GM21723 (cell line): ENCODE measurements at regions not wholly inside any gene's neighbourhood (a gene's known extent, or its start where the extent isn't known, plus 50 kb on each side); places are given as distances from the start of the nearest gene placed in this dataset.
"Not testable (repeated sequence)": the region's sequence is repeated elsewhere in the genome, so short reads cannot be mapped to it uniquely, and the experiment has no call there.

ENCODE experiments used
- ATAC-seq: cut with Tn5 transposase; IDR thresholded peaks from one replicate; pipeline ENCODE4 v1.9.1; 2021; ENCODE audit warnings: mild to moderate bottlenecking, moderate library complexity; ENCODE audit not compliant: unreplicated experiment

GRCh38 chr1:191453487-191453886, 704.8 kb upstream of the RGS18 start:
- no peak for ATAC-seq

GRCh38 chr1:191457889-191458288, 700.4 kb upstream of the RGS18 start:
- ATAC-seq, result no peak

GRCh38 chr1:191460234-191460633, 698.0 kb upstream of the RGS18 start:
- ATAC-seq, result no peak

GRCh38 chr1:191483988-191484387, 674.3 kb upstream of the RGS18 start:
- no peak for ATAC-seq

- ATAC-seq, result no peak
Observed at GRCh38 chr1:191490303-191490702, 668.0 kb upstream of the RGS18 start.

GRCh38 chr1:191495040-191495439, 663.2 kb upstream of the RGS18 start:
- ATAC-seq, result no peak

GRCh38 chr1:191498318-191498717, 659.9 kb upstream of the RGS18 start:
- ATAC-seq, result no peak

GRCh38 chr1:191498825-191499224, 659.4 kb upstream of the RGS18 start:
- no peak for ATAC-seq

GRCh38 chr1:191504999-191505398, 653.3 kb upstream of the RGS18 start:
- no peak for ATAC-seq

GRCh38 chr1:191508239-191508638, 650.0 kb upstream of the RGS18 start:
- no peak for ATAC-seq

- ATAC-seq, result not testable (repeated sequence)
Observed at GRCh38 chr1:191511480-191511879, 646.8 kb upstream of the RGS18 start.

GRCh38 chr1:191517826-191518225, 640.4 kb upstream of the RGS18 start:
- no peak for ATAC-seq

- no peak for ATAC-seq
Observed at GRCh38 chr1:191519519-191519918, 638.7 kb upstream of the RGS18 start.

- ATAC-seq, result no peak
Observed at GRCh38 chr1:191520345-191520744, 637.9 kb upstream of the RGS18 start.

- ATAC-seq, result not testable (repeated sequence)
Observed at GRCh38 chr1:191525944-191526343, 632.3 kb upstream of the RGS18 start.

GRCh38 chr1:191528275-191528674, 630.0 kb upstream of the RGS18 start:
- no peak for ATAC-seq

- no peak for ATAC-seq
Observed at GRCh38 chr1:191530928-191531327, 627.3 kb upstream of the RGS18 start.

GRCh38 chr1:191533254-191533653, 625.0 kb upstream of the RGS18 start:
- no peak for ATAC-seq

- no peak for ATAC-seq
Observed at GRCh38 chr1:191536791-191537429, 621.4 kb upstream of the RGS18 start.

GRCh38 chr1:191541758-191542157, 616.5 kb upstream of the RGS18 start:
- no peak for ATAC-seq

- no peak for ATAC-seq
Observed at GRCh38 chr1:191542444-191542843, 615.8 kb upstream of the RGS18 start.

GRCh38 chr1:191546803-191547202, 611.5 kb upstream of the RGS18 start:
- ATAC-seq, result no peak

GRCh38 chr1:191551019-191551418, 607.2 kb upstream of the RGS18 start:
- no peak for ATAC-seq
